ENCODE measurements at regions not wholly inside any gene's neighbourhood (a gene's known extent, or its start where the extent isn't known, plus 50 kb on each side); places are given as distances from the start of the nearest gene placed in this dataset.

- no peak for DNase-seq
Measured at GRCh38 chr13:99630269-99630898, 129.1 kb downstream of the TM9SF2 start.

- DNase-seq, result no peak
Measured at GRCh38 chr13:99629641-99630040, 128.4 kb downstream of the TM9SF2 start.

GRCh38 chr13:99628442-99628841 lies 127.2 kb downstream of the TM9SF2 start:
- no peak for DNase-seq

- no peak for DNase-seq
Measured at GRCh38 chr13:99626461-99627082, 125.3 kb downstream of the TM9SF2 start.

- DNase-seq, result no peak
Measured at GRCh38 chr13:99624936-99625540, 123.8 kb downstream of the TM9SF2 start.

GRCh38 chr13:99620806-99621205 lies 119.5 kb downstream of the TM9SF2 start:
- DNase-seq, result no peak

GRCh38 chr13:99619207-99619606 lies 117.9 kb downstream of the TM9SF2 start:
- DNase-seq, result no peak

GRCh38 chr13:99617474-99618255 lies 116.4 kb downstream of the TM9SF2 start:
- no peak for DNase-seq

GRCh38 chr13:99614465-99614885 lies 113.2 kb downstream of the TM9SF2 start:
- DNase-seq, result no peak

Data from NCI-H2171 (cell line).